GM18499 (cell line): ENCODE measurements at regions not wholly inside any gene's neighbourhood (a gene's known extent, or its start where the extent isn't known, plus 50 kb on each side); places are given as distances from the start of the nearest gene placed in this dataset.

ENCODE experiments used
- ATAC-seq: cut with Tn5 transposase; IDR thresholded peaks from one replicate; pipeline ENCODE4 v1.9.1; 2021; ENCODE audit warnings: moderate number of reproducible peaks; ENCODE audit not compliant: insufficient read depth, unreplicated experiment

GRCh38 chr4:32219306-32220075 lies 1499.3 kb downstream of the PCDH7 start:
- ATAC-seq: no peak

- no peak for ATAC-seq
Observed at GRCh38 chr4:32226204-32226603, 1506.0 kb downstream of the PCDH7 start.

- ATAC-seq: no peak
Observed at GRCh38 chr4:32226733-32227132, 1506.6 kb downstream of the PCDH7 start.

- ATAC-seq: no peak
Observed at GRCh38 chr4:32243926-32244325, 1523.8 kb downstream of the PCDH7 start.

GRCh38 chr4:32249040-32249439 lies 1528.9 kb downstream of the PCDH7 start:
- ATAC-seq: no peak

- ATAC-seq: no peak
Observed at GRCh38 chr4:32251126-32251525, 1531.0 kb downstream of the PCDH7 start.

- ATAC-seq: no peak
Observed at GRCh38 chr4:32251926-32252325, 1531.8 kb downstream of the PCDH7 start.

- ATAC-seq: no peak
Observed at GRCh38 chr4:32254216-32254615, 1534.0 kb downstream of the PCDH7 start.

GRCh38 chr4:32258986-32259385 lies 1538.8 kb downstream of the PCDH7 start:
- ATAC-seq: no peak

GRCh38 chr4:32261196-32261595 lies 1541.0 kb downstream of the PCDH7 start:
- ATAC-seq: no peak

GRCh38 chr4:32268863-32269262 lies 1548.7 kb downstream of the PCDH7 start:
- no peak for ATAC-seq

GRCh38 chr4:32290102-32290501 lies 1569.9 kb downstream of the PCDH7 start:
- no peak for ATAC-seq

GRCh38 chr4:32318926-32319325 lies 1598.8 kb downstream of the PCDH7 start:
- ATAC-seq: no peak

- no peak for ATAC-seq
Observed at GRCh38 chr4:32321421-32321820, 1601.3 kb downstream of the PCDH7 start.

GRCh38 chr4:32334759-32335158 lies 1614.6 kb downstream of the PCDH7 start:
- no peak for ATAC-seq

- no peak for ATAC-seq
Observed at GRCh38 chr4:32337403-32337802, 1617.2 kb downstream of the PCDH7 start.

GRCh38 chr4:32340591-32340990 lies 1620.4 kb downstream of the PCDH7 start:
- no peak for ATAC-seq

GRCh38 chr4:32341342-32341741 lies 1621.2 kb downstream of the PCDH7 start:
- ATAC-seq: no peak

- ATAC-seq: no peak
Observed at GRCh38 chr4:32342054-32342453, 1621.9 kb downstream of the PCDH7 start.

- no peak for ATAC-seq
Observed at GRCh38 chr4:32349026-32349425, 1628.9 kb downstream of the PCDH7 start.

GRCh38 chr4:32374206-32374605 lies 1654.0 kb downstream of the PCDH7 start:
- ATAC-seq: no peak

GRCh38 chr4:32393806-32394205 lies 1673.6 kb downstream of the PCDH7 start:
- ATAC-seq: no peak
